HFFc6 (cell line): ENCODE measurements at regions not wholly inside any gene's neighbourhood (a gene's known extent, or its start where the extent isn't known, plus 50 kb on each side); places are given as distances from the start of the nearest gene placed in this dataset.

Experiments used
- DNase-seq: peaks from one replicate; pipeline ENCODE4 v3.0.0-alpha.2; 2018
- H3K27ac Mint-ChIP-seq: 2 replicates; pipeline ENCODE4 v1.8.0; 2020; ENCODE audit warnings: mild to moderate bottlenecking, mixed read lengths
- H3K27me3 Mint-ChIP-seq: 2 replicates; pipeline ENCODE4 v1.8.0; 2021; ENCODE audit warnings: mild to moderate bottlenecking, moderate library complexity, mixed read lengths; ENCODE audit not compliant: insufficient read depth
- H3K36me3 Mint-ChIP-seq: 2 replicates; pipeline ENCODE4 v1.8.0; 2021; ENCODE audit warnings: low read depth, mixed read lengths
- H3K4me1 Mint-ChIP-seq: 2 replicates; pipeline ENCODE4 v1.8.0; 2020; ENCODE audit warnings: low read depth, mixed read lengths
- H3K4me3 Mint-ChIP-seq: 2 replicates; pipeline ENCODE4 v1.8.0; 2020; ENCODE audit warnings: mild to moderate bottlenecking, moderate library complexity, mixed read lengths
- H3K9me3 Mint-ChIP-seq: 2 replicates; pipeline ENCODE4 v1.8.0; 2020; ENCODE audit warnings: mild to moderate bottlenecking, mixed read lengths
- TF ChIP-seq, protein P1 (sequence below): fragments of 200-600 bp; sonication (generic); IDR thresholded peaks from 2 replicates; pipeline ENCODE4 v1.5.0; 2021; ENCODE audit warnings: antibody characterized with exemption, mild to moderate bottlenecking

DNA sequence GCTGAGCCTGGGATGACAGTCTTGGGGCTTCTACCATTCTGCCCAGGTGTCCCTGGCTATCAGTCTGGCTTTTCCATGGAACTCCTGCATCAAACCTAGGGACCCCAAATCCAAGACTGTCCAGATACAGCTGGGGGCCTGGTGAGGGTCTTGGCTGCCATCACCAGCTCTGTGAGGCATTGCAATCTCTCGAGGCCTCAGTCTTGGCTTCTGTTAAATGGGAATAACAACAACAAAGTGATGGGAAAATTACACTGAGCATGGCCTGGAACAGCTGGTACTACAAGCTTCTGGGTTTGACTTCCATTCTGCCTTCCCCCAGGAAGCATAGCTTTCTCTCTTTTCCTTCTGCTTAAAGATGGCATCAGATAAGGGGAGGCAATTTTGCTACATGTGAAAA lies 50.0 kb upstream of the LCTL start:
- Mint-ChIP-seq H3K4me1 (peaks cover 20% of the 10 kb centered on the region), H3K9me3 (no peaks in the 10 kb centered on the region), H3K36me3 (no peaks in the 10 kb centered on the region), H3K4me3 (no peak overlapping the region), H3K27me3 (peaks cover 2% of the 10 kb centered on the region), H3K27ac (no peak overlapping the region)
- TF ChIP-seq, protein P1, sequence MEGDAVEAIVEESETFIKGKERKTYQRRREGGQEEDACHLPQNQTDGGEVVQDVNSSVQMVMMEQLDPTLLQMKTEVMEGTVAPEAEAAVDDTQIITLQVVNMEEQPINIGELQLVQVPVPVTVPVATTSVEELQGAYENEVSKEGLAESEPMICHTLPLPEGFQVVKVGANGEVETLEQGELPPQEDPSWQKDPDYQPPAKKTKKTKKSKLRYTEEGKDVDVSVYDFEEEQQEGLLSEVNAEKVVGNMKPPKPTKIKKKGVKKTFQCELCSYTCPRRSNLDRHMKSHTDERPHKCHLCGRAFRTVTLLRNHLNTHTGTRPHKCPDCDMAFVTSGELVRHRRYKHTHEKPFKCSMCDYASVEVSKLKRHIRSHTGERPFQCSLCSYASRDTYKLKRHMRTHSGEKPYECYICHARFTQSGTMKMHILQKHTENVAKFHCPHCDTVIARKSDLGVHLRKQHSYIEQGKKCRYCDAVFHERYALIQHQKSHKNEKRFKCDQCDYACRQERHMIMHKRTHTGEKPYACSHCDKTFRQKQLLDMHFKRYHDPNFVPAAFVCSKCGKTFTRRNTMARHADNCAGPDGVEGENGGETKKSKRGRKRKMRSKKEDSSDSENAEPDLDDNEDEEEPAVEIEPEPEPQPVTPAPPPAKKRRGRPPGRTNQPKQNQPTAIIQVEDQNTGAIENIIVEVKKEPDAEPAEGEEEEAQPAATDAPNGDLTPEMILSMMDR = no peak
- no peak for DNase-seq

DNA sequence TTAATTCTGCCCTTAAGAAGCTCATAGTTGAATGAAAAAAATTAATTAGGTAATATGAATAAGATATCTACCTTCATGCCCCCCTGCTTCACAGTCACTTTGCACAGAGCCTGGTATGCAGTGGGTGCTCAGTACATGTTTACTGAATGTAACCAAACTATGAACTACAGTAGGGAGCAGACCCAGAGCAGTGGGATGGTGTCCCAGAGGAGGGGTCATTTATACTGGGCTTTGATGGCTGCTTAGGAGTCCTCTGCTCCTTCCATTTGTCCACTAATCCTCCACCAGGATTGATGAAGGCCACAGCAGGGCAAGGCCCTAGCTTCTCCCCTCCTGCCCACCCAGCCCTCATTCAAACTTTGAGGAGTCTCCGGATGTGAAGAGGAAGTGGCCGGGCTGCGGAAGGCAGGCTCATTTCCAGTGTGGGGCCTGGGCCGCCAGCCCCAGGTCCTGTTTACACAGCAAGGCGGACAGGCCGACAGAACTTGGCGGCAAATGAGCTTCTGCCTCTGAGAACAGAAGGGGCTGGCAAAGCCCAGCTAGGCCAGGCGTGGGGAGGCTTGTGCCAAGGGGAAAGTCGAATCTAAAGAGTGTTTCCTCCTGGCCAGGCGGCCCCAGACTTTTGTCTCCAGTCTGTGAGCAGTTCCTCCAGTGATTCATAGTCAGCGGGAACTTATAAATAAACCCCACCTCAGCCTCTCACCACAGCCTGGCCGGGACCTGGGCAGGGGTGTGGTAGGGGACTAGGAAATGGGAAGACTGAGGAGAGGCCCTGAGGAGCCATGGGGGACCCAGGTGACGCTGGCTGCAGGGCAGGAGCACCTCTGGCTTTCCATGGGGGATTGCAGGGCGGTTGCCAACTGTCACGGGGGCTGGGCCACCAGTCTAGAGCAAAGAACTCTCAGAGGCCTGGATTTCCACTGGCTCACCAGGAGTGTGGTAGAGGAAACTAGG lies 51.6 kb upstream of the LCTL start:
- H3K4me1 Mint-ChIP-seq = peaks cover 28% of the 10 kb centered on the region
- H3K27ac Mint-ChIP-seq = peak overlapping the region; percentile 86
- no peak overlapping the region for H3K4me3 Mint-ChIP-seq
- H3K36me3 Mint-ChIP-seq = no peaks in the 10 kb centered on the region
- H3K9me3 Mint-ChIP-seq = no peaks in the 10 kb centered on the region
- TF ChIP-seq, protein P1 = no peak
- peaks cover 6% of the 10 kb centered on the region for H3K27me3 Mint-ChIP-seq
- peak; percentile 38 for DNase-seq

DNA sequence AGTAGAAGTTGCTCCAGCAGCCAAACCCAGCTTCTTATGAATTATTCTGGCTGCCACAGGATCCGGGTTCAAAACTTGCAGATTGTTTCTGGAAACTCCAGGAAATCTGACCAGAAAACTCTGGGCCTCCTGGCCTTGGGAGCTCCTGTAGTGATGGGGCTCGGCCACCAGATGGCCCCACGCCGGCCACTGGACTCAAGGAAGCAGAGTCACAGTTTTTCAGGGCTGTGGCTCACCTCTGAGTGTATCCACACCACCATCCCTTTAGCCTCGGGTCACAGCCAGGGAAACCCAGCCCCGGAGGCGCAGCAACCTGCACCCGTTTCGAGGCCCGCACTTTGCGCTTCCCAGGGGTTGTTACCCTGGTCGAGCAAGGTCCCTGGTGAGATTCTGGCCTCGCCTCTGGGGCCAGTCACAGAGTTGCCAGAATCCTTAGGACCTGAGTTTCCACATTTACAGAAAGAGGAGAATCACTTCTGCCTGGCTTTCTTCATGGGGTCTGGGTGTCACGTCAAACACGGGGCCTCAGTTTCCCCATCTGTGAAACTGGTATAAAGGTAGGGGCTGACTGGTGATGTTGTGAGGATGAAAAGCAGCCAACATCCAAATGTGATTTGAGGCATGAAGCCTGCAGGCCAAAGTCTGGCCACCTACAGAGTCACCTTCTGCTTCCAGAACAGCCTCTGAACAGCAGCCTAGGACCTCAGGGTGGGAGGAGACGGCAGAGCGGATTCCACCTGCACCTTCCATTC lies 53.5 kb upstream of the LCTL start:
- Mint-ChIP-seq H3K4me3 (no peak overlapping the region), H3K4me1 (peaks cover 37% of the 10 kb centered on the region), H3K9me3 (no peaks in the 10 kb centered on the region), H3K27me3 (peaks cover 10% of the 10 kb centered on the region), H3K36me3 (no peaks in the 10 kb centered on the region), H3K27ac (no peak overlapping the region)
- TF ChIP-seq, protein P1 = peak; percentile 95
- DNase-seq = peak; percentile 63

- Mint-ChIP-seq H3K4me1 (peaks cover 37% of the 10 kb centered on the region), H3K9me3 (no peaks in the 10 kb centered on the region), H3K36me3 (no peaks in the 10 kb centered on the region), H3K27me3 (peaks cover 10% of the 10 kb centered on the region), H3K4me3 (no peak overlapping the region), H3K27ac (no peak overlapping the region)
- TF ChIP-seq, protein P1 = no peak
- no peak for DNase-seq
Observed at GRCh38 chr15:66620341-66620740, 54.5 kb upstream of the LCTL start.

DNA sequence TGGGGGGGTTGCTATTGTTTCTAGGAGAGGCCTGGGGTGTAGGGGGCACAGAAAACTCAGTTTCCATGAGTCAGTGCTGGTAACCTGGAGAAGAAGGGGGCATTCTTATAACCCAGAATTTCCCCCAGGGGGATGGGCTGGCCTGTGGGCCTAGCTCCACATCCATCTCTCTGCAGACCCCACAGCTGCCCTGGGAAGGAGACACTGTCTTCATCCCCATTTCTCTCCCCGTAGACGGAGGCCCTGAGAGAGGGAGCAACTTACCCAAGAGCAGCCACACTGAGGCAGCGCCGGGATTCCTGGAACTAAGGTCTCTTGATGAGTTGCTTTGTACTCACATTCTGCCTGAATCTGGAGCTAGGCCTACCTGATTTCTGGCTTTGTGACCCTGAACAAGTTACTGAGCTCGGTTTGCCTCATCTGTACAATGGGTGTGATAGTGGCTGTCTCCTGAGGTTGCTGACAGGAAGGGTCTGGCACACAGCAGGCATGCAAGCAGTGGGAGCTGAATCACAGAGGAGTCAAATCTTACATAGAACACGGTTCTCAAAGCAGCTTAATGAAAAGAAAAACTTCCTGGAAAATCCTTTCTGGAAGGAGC lies 55.0 kb upstream of the LCTL start:
- no peak for DNase-seq
- Mint-ChIP-seq H3K27me3 (peaks cover 10% of the 10 kb centered on the region), H3K36me3 (no peaks in the 10 kb centered on the region), H3K9me3 (no peaks in the 10 kb centered on the region), H3K4me1 (peaks cover 37% of the 10 kb centered on the region), H3K27ac (no peak overlapping the region), H3K4me3 (0 out of 2 replicates have a peak overlapping the region, but pooled peaks have one; percentile 2)
- TF ChIP-seq, protein P1 = no peak
